CD4-positive, alpha-beta T cell treated with Interleukin-4 for 4 hours (primary cell): ENCODE measurements at regions not wholly inside any gene's neighbourhood (a gene's known extent, or its start where the extent isn't known, plus 50 kb on each side); places are given as distances from the start of the nearest gene placed in this dataset.
"Not testable (repeated sequence)": the region's sequence is repeated elsewhere in the genome, so short reads cannot be mapped to it uniquely, and the experiment has no call there.

ENCODE experiments used
- DNase-seq: peaks from one replicate; pipeline ENCODE4 v3.0.0-alpha.2; 2020

DNA sequence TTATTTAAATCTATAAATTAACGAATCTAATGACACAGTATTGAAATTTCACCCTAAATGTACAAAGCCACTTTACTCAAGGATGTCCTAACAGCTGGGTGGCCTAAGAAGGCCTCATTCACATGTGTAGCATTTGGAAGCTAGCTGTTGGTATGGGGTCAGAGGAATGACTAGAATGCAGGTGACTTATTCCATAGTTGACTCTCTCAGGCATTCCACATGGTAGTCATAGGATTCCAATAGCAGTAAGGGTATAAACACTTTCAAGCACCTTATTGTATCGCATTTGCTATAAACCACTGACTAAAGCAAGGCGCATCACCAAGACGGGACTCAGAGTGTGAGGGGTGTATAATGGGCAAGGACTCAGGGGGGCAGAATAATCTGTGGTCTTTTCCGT, 294.8 kb upstream of the EPHA3 start:
- DNase-seq: no peak

DNA sequence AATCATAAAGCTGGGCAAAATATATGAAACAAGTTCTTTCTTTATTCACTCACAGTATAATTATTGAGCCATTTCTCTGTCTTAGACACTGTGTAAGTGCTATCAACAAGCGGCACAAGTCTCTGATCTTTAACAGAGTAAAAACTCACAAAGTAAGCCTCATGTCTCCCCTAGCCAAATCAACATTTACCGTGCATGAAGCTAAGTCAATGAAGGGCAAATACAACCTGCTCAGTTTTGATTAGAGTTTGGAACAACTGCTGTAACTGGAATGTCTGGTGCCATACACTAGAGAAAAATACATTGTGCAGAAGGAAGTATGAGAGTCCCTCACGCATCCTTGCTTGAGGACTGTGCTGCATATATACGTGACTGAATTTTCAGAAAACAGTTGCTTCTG, 291.0 kb upstream of the EPHA3 start:
- DNase-seq: no peak

DNA sequence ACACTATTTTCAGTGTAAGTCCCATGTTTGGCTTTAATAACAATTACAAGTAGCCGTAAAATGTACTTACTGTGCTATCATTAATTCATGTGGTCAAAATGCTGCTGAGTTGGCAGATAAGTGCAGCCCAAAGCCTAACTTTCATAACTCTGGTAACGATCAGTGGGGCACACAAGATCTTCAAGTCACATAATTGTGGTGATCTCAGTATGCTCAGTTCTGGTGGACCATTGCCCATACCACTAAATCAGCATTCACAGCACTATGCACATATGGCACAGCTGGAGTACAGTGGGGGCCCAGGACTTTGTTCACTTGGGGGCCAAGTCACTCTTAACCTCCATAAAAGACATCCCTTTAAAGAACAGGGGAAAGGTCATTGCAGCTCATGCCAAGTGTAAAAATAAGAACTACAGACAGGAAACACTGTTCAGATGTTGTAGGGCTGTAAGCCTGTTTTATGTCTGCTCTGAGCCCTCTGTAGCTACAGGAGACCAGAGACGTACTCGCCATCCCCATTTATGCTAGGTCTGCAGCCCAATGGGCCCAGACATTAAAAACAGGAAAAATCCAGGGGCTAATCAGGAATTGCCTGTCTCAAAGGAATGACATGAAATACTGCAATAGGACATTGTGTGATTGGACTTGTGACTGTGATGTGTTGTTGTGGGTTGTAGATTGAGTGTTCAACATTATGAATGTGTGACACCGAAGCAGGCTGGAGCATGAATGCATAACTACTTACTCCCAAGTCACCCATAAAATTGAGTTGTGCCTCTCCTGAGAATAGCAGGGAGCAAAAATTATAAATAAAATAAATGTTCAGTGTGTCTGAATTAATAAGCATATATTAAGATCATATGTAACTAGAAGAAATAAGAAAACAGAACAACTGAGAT, 282.5 kb upstream of the EPHA3 start:
- DNase-seq: no peak

DNA sequence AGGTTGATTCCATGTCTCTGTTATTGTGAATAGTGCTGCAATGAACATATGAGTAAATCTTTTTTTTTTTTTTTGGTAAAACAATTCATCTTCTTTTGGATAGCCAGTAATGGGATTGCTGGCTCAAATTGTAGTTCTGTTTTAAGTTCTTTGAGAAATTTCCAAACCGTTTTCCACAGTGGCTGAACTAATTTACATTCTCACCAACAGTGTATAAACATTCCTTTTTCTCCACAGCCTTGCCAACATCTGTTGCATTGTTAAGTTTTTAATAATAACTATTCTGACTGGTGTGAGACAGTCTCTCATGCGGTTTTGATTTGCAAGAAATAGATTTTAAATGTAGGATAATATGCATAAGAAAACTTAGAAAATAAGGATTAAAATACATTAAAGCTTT, 279.0 kb upstream of the EPHA3 start:
- no peak for DNase-seq

DNA sequence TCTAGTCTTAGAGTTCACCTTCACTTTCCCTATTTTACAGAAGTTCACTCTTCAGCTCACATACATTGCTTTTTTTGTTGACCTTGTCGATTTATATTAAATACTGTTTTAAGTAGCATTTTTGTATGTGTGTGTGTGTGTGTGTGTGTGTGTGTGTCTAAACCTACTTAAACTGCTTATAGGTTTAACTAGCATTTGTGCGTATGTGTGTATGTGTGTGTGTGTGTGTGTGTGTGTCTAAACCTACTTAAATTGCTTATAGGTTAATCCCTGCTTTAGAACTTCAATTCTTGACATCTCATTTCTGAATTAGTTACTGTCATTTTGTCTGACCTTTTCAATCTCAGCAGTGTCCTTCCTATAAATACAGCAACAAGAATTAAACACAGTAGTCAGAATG, 254.8 kb upstream of the EPHA3 start:
- DNase-seq: no peak

DNA sequence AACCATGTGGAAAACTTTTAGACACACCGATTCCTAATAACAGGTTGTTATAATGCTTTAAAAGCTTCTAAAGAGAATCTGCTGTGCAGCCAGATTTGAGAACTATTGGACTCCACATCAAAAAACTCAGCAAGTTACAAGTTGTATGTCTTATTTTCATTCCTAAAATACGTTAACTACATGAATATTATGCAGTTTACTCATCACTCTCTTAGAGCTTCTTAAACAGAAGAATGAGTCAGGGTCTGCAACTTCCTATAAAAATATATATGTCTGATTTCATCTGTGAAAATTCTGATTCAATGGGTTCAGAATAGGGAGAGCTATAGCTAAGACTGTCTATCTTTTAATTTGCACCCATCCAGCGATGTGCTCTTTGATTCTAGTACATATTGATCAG, 244.2 kb upstream of the EPHA3 start:
- DNase-seq: no peak

DNA sequence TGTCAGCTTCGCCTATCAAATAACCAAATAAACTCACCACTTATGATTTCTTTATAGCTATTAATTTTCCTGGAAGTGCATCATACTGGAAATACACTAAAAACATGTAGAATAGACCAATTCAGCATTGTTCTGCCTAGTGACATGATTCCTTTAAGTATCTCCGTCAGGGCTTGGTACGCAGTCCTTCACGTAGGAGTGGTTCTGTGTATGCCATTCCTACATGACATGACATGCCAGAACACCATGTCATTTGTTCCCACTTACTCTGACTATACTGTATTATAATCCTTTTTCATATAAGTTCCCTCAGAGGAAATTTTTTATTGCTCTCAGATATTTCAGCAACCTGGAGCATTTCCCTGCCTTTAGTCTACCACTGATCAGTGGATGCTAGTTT, 230.7 kb upstream of the EPHA3 start:
- DNase-seq: no peak

DNA sequence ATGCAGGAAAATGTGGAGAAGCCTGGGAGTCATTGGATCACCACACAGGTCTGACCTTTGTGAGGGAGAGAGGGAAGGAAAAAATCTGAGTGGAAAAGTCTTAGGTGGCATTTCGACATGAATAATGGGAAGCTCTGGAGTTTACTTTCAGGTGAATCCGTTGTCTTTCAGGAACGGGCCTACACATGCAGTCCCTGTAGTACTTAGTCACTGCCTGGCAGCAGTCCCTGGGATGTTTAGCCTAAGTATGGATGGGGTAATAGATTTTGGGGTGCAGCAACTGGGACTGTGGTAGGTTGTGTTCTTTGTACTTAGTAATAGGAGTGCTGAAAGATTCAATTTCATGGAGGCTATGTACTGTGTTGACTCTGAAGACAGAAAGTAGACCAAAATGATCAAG, 227.5 kb upstream of the EPHA3 start:
- no peak for DNase-seq

DNA sequence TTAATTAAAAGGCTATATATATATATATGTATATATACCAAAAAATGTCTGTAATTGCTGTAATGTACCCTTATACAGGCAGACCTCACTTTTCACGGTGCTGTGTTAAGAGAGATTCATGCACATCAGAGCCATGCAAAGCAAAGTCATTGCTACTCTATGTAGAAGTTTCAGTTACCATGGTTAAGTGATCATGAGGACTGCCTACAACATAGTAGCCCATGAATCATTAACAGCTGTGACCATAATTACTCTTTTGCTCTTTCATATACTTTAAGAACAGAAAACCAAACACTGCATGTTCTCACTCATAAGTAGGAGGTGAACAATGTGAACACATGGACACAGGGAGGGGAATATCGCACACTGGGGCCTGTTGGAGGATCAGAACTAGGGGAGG, 225.3 kb upstream of the EPHA3 start:
- no peak for DNase-seq

DNA sequence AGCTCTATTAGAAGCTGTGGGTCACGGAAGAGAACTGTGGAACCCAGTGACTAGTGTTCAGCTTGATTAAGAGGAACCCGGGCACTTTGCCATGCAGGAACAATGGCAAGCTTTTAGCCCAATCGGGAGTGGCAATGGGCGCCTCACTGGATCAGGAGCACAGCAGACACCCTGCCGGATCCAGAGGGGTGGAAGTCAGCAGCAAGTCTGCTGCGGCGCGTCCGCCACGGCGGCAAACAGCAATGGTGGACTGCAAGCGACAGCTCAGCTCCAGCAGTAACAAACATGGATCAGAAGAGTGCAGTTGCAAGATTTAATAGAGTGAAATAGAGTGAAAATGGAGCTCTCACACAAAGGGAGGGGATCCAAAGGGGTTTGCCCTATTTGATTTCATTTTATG, 220.8 kb upstream of the EPHA3 start:
- not testable (repeated sequence) for DNase-seq

DNA sequence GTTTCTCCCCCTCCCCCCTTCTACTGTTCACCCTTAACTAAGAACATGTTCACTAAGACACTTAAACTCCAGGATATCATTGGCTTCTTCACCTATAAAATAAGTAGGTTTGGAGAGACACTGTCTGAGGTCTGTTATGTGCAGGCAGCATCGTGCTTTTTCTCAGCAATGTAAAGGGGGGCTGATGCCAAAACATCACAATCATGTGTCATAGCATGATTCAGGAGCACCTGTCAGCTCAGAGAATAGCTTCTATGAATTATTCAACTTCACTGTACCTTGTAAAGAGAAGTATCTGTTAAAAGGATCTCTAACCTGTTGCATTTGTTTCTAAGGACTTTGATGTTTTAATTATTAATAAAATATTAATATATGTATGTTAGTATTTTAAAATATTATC, 211.4 kb upstream of the EPHA3 start:
- no peak for DNase-seq

DNA sequence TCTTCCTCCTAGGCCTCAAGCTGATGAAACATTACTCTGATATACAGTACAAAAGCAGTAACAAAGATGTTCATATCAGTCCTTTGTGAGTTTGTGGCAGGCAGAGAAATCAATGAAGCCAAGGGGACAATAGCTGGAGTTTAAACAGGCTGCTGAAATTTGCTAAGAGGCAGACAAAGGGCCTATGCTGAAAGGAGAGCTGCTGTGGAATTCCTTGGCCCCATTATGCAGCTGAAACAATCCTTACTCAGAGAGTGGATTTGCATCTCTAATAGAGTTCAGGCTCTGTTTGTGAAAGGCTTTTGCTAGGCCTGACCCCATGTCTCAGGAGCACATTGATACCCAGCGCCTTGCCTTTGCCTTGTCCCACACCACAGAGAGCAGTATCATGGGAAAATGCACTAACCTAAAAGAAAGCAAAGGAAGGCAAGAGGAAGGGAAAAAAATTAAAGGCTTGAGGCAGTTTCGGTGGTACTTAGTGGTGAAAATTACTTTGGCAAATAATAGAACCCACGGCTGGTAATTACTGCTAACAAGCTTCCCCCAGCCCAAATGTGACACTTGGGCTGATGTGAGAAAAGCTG, 195.0 kb upstream of the EPHA3 start:
- no peak for DNase-seq

DNA sequence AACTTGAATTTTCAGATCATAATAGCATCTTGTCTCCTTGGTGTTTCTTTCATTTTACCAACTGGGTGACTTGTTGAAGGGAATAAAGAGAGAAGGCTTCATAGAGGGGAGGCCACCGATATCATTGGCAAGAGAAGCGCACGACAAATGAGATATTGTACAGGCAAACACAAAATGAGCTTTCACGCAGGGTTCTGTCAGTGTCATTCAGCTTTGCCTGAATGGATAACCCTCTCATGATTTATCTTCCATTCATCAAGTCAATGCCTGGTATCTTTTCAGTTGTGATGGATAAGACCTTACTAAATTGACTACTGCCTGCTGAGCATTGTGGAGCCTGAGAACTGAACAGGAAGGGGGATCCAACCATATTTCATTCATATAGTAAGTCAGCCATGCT, 188.6 kb upstream of the EPHA3 start:
- no peak for DNase-seq

DNA sequence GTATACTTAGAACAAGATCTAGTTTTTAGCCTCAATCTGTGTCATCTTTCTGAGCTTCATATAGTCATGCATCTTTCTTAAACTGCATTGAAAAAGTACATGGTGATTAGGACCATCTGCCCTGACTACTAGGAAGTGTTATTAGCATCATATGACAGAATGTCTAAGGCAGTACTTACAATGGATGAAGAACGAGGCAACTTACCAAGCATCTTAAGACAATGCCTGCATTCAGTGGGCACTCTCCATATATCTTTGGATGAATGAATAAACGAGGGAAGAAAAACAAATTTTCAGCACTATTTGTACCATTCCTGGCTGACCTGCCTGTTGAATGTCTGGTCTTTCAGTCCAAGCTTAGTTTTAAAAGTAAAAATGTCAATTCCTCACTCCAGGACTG, 185.4 kb upstream of the EPHA3 start:
- no peak for DNase-seq

DNA sequence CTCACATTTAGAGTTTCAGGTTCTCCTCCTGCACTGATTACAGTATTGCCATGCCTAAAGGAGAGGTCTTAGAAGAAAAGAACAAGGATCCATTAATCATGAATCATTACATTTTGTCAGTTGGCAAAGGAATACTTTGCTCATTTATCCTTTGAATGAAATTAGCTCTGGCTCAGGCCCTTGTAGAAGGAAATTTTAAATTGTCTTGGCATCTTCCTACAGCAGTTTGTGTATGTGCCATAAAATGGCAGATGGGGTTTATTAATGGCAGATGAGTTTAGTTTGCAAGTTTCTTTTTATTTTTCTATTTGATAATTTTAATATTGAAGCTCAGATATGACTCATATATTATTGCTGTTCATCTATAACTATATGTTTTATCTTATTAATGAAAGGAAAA, 181.2 kb upstream of the EPHA3 start:
- no peak for DNase-seq

DNA sequence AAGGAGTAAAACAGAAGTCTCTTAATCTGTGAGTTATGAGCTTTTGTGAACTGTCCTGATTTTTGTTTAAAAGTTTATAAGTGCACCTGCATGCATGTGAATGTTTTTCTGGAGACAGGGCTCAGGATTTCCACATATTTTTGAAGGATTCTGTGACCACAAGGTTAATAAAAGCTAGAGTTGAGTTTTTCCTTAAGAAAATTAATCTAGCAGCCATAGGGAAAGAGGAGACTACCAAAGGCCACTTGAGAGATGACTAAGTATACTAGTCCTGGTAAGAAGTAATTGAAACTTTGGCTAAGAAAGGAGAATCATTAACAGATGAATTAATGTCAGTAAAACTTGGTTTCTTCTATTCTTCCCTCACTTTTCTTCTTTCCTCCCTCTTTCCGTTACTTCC, 176.8 kb upstream of the EPHA3 start:
- DNase-seq: no peak

DNA sequence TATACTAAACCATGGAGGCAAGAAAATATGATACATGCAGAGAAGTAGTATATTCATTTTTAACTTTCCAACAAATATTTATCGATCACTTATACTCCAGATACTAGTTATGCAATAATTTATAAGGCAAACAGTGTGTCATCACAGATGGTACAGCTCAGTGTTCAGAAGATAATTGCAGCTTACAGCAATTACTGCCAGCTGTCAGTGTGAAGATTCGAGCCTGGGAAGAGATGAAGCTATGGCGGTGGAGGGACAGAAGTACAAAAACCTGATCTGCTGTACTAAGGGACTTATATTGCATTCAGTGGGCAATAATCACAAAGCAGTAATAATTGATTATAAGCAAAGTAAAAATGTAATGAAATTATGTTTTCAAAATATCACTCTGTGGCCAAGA, 170.6 kb upstream of the EPHA3 start:
- DNase-seq: no peak

DNA sequence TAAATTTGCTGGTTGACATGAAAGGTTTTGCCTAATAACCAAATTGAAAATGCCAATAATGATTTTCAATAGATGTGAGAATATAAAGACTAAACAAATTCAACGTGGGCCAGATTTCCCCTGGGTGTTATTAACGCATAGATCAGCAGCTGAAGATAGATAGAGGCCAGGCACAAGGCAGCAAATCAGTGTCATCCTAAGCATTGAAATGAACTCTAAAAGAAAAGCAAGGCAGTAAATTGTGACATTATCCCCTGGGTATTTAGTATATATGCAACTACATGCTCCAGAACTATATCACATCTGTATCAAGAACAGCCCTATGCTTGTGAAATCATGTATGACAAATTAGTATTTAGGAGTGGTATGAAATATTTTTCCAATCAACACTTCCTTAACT, 167.1 kb upstream of the EPHA3 start:
- no peak for DNase-seq

DNA sequence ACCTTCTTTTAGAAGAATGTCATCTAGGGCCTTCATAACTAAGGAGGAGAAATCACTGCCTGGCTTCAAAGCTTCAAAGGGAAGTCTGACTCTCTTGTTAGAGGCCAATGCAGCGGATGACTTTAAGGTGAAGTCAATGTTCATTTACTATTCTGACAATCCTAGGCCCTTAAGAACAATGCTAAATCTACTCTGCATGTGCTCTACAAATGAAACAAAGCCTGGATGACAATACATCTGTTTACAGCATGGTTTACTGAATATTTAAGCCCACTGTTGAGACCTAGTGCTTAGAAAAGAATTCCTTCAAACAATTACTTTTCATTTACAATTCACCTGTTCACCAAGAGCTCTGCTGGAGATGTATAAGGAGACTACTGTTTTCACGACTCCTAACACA, 160.4 kb upstream of the EPHA3 start:
- no peak for DNase-seq

DNA sequence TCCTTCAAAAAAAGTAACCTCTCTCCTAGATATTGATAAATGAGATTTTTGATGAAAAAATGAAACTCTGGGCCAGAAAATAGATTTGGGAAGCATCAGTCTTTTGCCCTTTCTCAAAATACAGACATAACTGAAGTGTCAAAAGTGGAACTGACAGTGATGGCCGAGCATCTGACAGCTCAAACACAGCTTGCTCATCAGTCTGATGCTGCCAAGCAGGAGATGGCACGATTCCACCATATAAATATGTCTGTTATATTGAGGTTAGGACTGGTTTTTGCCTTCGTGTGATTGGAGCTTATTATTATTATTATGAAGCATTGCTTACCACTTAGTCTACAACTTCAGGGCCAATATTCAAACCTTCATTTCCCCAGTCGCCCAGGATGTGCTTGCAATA, 152.6 kb upstream of the EPHA3 start:
- DNase-seq: no peak

DNA sequence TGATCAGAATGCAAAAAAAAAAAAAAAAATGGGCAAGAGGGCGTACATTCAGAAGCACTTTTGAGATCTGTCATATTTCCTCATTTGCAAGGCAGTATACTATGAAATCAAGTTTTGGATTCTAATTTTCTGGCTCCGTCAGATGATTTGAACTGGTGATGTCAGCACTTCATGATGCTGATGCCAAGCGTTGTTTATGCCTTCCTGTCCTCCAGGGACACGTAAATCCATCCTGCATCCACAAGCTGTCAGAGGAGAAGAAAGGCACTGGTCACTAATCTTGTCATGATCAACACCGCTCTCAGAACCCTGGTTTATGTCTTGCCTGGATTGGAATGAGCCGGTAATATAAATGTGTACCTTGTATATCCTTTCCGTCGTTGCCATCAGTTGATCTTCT, 152.1 kb upstream of the EPHA3 start:
- DNase-seq: no peak

DNA sequence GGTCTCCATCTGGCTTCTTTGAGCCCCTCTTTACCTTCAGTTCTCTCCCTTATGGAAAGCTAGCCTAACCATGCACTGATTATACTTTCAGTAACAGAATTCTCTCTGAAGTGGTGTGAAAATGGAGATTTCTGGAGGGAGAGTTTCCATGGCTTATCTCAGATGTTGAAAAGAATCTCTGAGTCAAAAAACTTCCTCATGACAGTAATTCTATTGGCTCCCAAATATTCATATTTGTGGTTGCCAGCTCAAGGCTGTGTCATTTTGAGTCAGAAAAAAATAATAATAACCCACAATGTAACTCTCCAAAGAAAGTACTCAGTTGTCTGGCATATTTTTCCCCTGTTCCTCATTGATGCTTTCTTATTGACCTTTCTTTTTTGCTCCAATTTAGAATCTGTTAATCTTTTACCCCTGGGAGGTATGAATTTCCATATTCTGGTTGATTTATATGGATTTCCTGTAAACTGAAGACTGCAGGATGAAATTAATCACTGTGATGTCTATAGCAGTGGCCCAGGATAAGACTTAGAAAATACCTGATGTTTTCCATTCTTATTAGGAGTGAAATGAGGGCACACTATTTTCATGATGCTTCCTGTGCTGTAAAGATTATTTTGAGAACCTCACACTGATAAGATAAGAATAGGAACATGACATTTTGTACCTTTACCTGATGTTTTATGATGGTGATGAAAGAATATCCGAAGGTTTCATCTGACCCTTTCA, 149.5 kb upstream of the EPHA3 start:
- DNase-seq: no peak

DNA sequence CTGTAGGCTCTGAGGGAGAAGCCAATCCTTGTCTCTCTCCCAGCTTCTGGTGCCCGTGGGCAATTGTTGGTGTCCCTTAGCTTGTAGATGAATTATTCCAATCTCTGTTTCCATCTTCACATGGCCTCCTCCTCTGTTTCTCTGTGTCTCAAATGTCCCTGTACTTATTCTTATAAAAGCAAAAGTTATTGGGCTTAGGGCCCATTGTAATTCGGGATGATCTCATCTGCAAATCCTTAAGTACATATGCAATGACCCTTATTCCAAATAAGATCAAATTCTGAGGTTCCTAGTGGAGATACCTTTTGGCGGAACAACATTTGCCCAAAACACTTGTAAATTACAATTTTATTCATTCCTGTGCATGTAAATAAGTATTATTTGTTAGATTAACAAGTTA, 147.4 kb upstream of the EPHA3 start:
- DNase-seq: no peak

DNA sequence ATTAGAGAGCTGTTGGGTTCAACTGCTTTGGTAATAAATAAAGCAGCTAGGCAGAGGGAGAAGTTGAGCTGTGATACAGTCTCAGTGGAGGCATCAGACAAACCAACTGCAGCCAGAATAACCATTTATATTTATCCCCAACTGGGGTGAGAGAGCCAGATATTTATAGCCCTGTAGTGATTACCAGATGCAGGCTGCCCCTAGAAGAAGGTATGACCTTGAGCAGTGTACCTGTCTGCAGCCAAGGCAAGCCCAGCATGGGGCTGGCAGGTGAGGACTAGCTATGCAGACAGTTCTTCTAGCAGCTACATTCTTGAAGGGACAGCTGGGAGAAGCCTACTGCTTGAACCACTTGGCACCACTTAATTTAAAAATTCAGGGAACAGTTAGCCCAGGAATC, 144.4 kb upstream of the EPHA3 start:
- DNase-seq: no peak
